WTC11 (cell line): ENCODE measurements at regions not wholly inside any gene's neighbourhood (a gene's known extent, or its start where the extent isn't known, plus 50 kb on each side); places are given as distances from the start of the nearest gene placed in this dataset.

Experiments used
- ATAC-seq: fragments of 200-7000 bp; cut with Tn5 transposase; 2 replicates; pipeline ENCODE4 v1.10.0; 2021; ENCODE audit warnings: mild to moderate bottlenecking, moderate library complexity
- CTCF ChIA-PET: fragments of 300-600 bp; sonication (Branson Sonifier 250); formaldehyde crosslinking; loops from one replicate; lab custom pipeline; 2021; ENCODE audit warnings: antibody characterized with exemption; lab: Charles Lee
- POLR2A ChIA-PET: fragments of 350-600 bp; sonication (Branson Sonifier 250); formaldehyde crosslinking; loops from one replicate; lab custom pipeline; 2021; ENCODE audit warnings: antibody characterized with exemption; lab: Charles Lee
- DNase-seq: peaks from one replicate; pipeline ENCODE4 v3.0.0; 2021; ENCODE audit warnings: low spot score
- H3K27ac Mint-ChIP-seq: 2 replicates; pipeline ENCODE4 v1.8.0; 2021; ENCODE audit warnings: mixed read lengths
- H3K27me3 Mint-ChIP-seq: 2 replicates; pipeline ENCODE4 v1.8.0; 2021; ENCODE audit warnings: low read depth, mild to moderate bottlenecking, moderate library complexity, mixed read lengths
- H3K36me3 Mint-ChIP-seq: 2 replicates; pipeline ENCODE4 v1.8.0; 2021; ENCODE audit warnings: mixed read lengths
- H3K4me1 Mint-ChIP-seq: 2 replicates; pipeline ENCODE4 v1.8.0; 2022; ENCODE audit warnings: mixed read lengths
- H3K4me3 Mint-ChIP-seq: 2 replicates; pipeline ENCODE4 v1.8.0; 2021; ENCODE audit warnings: mild to moderate bottlenecking, moderate library complexity, mixed read lengths
- H3K9me3 Mint-ChIP-seq: 2 replicates; pipeline ENCODE4 v1.8.0; 2021; ENCODE audit warnings: mixed read lengths
- ARID4B ChIP-seq: sonication (generic); formaldehyde crosslinking; IDR thresholded peaks from 2 replicates; pipeline ENCODE4 v1.8.0; 2023; ENCODE audit warnings: missing genetic modification reagents, mild to moderate bottlenecking, borderline replicate concordance
- CDX4 ChIP-seq: fragments of 250-450 bp; sonication (Bioruptor Pico); IDR thresholded peaks from 2 replicates; pipeline ENCODE4 v1.9.0; 2021; ENCODE audit warnings: moderate library complexity, mild to moderate bottlenecking, inconsistent platforms, borderline replicate concordance
- CTCF ChIP-seq: fragments of 200-600 bp; IDR thresholded peaks from 2 replicates; pipeline ENCODE4 v1.8.0; 2022; ENCODE audit warnings: antibody characterized with exemption
- ETV6 ChIP-seq: sonication (generic); formaldehyde crosslinking; IDR thresholded peaks from 2 replicates; pipeline ENCODE4 v1.8.1; 2022; ENCODE audit warnings: mild to moderate bottlenecking, missing genetic modification reagents
- GABPB1 ChIP-seq: sonication (generic); formaldehyde crosslinking; IDR thresholded peaks from 2 replicates; pipeline ENCODE4 v1.8.1; 2023; ENCODE audit warnings: mild to moderate bottlenecking, missing genetic modification reagents
- GRHL2 ChIP-seq: fragments of 250-450 bp; sonication (Bioruptor Pico); IDR thresholded peaks from 2 replicates; pipeline ENCODE4 v1.8.0; 2022; ENCODE audit warnings: mild to moderate bottlenecking, moderate library complexity; ENCODE audit not compliant: insufficient replicate concordance, severe bottlenecking
- IRF1 ChIP-seq: sonication (generic); formaldehyde crosslinking; IDR thresholded peaks from 2 replicates; pipeline ENCODE4 v1.8.0; 2023; ENCODE audit warnings: missing genetic modification reagents
- JAZF1 ChIP-seq: fragments of 250-450 bp; sonication (Bioruptor Pico); IDR thresholded peaks from 2 replicates; pipeline ENCODE4 v1.9.0; 2021; ENCODE audit warnings: moderate library complexity, mild to moderate bottlenecking, inconsistent platforms
- KAT7 ChIP-seq: sonication (generic); formaldehyde crosslinking; IDR thresholded peaks from 2 replicates; pipeline ENCODE4 v1.8.1; 2023; ENCODE audit warnings: missing genetic modification reagents, mild to moderate bottlenecking, borderline replicate concordance
- MLX ChIP-seq: sonication (generic); formaldehyde crosslinking; IDR thresholded peaks from 2 replicates; pipeline ENCODE4 v1.8.1; 2023; ENCODE audit warnings: mild to moderate bottlenecking, missing genetic modification reagents, moderate library complexity
- PREB ChIP-seq: sonication (generic); formaldehyde crosslinking; IDR thresholded peaks from 2 replicates; pipeline ENCODE4 v1.8.1; 2022; ENCODE audit warnings: mild to moderate bottlenecking, missing genetic modification reagents, moderate library complexity, borderline replicate concordance
- TCF7 ChIP-seq: sonication (generic); formaldehyde crosslinking; IDR thresholded peaks from 2 replicates; pipeline ENCODE4 v1.8.0; 2022; ENCODE audit warnings: mild to moderate bottlenecking, low read depth, missing genetic modification reagents, moderate library complexity
- USF1 ChIP-seq: sonication (generic); formaldehyde crosslinking; IDR thresholded peaks from 2 replicates; pipeline ENCODE4 v1.8.0; 2022; ENCODE audit warnings: mild to moderate bottlenecking, missing genetic modification reagents
- ZBTB21 ChIP-seq: sonication (generic); formaldehyde crosslinking; IDR thresholded peaks from 2 replicates; pipeline ENCODE4 v1.8.1; 2023; ENCODE audit warnings: mild to moderate bottlenecking, missing genetic modification reagents, borderline replicate concordance
- ZNF232 ChIP-seq: sonication (generic); formaldehyde crosslinking; IDR thresholded peaks from 2 replicates; pipeline ENCODE4 v1.8.0; 2022; ENCODE audit warnings: mild to moderate bottlenecking, missing genetic modification reagents
- ZNF512 ChIP-seq: sonication (generic); formaldehyde crosslinking; IDR thresholded peaks from 2 replicates; pipeline ENCODE4 v1.8.1; 2022; ENCODE audit warnings: missing genetic modification reagents, borderline replicate concordance
- ZSCAN18 ChIP-seq: fragments of 250-450 bp; sonication (Bioruptor Pico); IDR thresholded peaks from 2 replicates; pipeline ENCODE4 v2.1.2; 2022; ENCODE audit warnings: mild to moderate bottlenecking, moderate library complexity

- Mint-ChIP-seq H3K27me3 (no peaks in the 10 kb centered on the region; the same call in 1 of the 2 replicates), H3K4me3 (no peak overlapping the region), H3K36me3 (no peaks in the 10 kb centered on the region), H3K27ac (no peak overlapping the region), H3K4me1 (peaks cover 2% of the 10 kb centered on the region; the same call in 1 of the 2 replicates), H3K9me3 (no peaks in the 10 kb centered on the region)
- TF ChIP-seq TCF7 (CRISPR knock-in tag) (no peak), ZNF232 (CRISPR knock-in tag) (no peak), ZSCAN18 (CRISPR knock-in tag) (no peak), IRF1 (CRISPR knock-in tag) (no peak), GABPB1 (CRISPR knock-in tag) (no peak), ZNF512 (CRISPR knock-in tag) (no peak), ETV6 (CRISPR knock-in tag) (no peak), KAT7 (CRISPR knock-in tag) (no peak), JAZF1 (CRISPR knock-in tag) (no peak)
- DNase-seq (no peak), ATAC-seq (no peak)
- POLR2A ChIA-PET: no interaction called here
- CTCF ChIA-PET: no interaction called here
Measured at GRCh38 chr5:4366628-4367027, 771.0 kb downstream of the IRX1 start.

GRCh38 chr5:4370218-4370617 lies 769.9 kb upstream of the ADAMTS16 start:
- Mint-ChIP-seq H3K9me3 (no peaks in the 10 kb centered on the region), H3K27ac (no peak overlapping the region), H3K36me3 (no peaks in the 10 kb centered on the region), H3K4me3 (no peak overlapping the region), H3K4me1 (peaks cover 2% of the 10 kb centered on the region; the same call in 1 of the 2 replicates), H3K27me3 (no peaks in the 10 kb centered on the region; the same call in 1 of the 2 replicates)
- DNase-seq (no peak), ATAC-seq (no peak)
- TF ChIP-seq GRHL2 (no peak), ARID4B (CRISPR knock-in tag) (no peak), USF1 (CRISPR knock-in tag) (no peak), PREB (no peak), ZBTB21 (no peak), CTCF (no peak), MLX (CRISPR knock-in tag) (no peak), CDX4 (no peak)
- POLR2A ChIA-PET: no interaction called here
- CTCF ChIA-PET: no interaction called here
